Hepatocyte (in vitro differentiated cells): ENCODE measurements at regions not wholly inside any gene's neighbourhood (a gene's known extent, or its start where the extent isn't known, plus 50 kb on each side); places are given as distances from the start of the nearest gene placed in this dataset.

Experiments used
- DNase-seq: peaks from one replicate; pipeline ENCODE4 v3.0.0-alpha.2; 2016; ENCODE audit warnings: low spot score
- H2AFZ ChIP-seq: fragments of 200-600 bp; sonication (generic); 2 replicates; pipeline ENCODE4 v1.6.0; 2016; ENCODE audit warnings: antibody characterized with exemption, mild to moderate bottlenecking
- H3K27ac ChIP-seq: fragments of 200-600 bp; sonication (generic); 2 replicates; pipeline ENCODE4 v1.5.1; 2016; ENCODE audit warnings: mild to moderate bottlenecking
- H3K27me3 ChIP-seq: fragments of 200-600 bp; sonication (generic); 2 replicates; pipeline ENCODE4 v1.6.1; 2016
- H3K36me3 ChIP-seq: fragments of 200-600 bp; sonication (generic); replicated peaks from 2 replicates; pipeline ENCODE4 v1.5.1; 2016; ENCODE audit warnings: low read depth; ENCODE audit not compliant: insufficient read depth
- H3K4me1 ChIP-seq: fragments of 200-600 bp; sonication (generic); 2 replicates; pipeline ENCODE4 v1.5.1; 2016; ENCODE audit warnings: mild to moderate bottlenecking, moderate library complexity; ENCODE audit not compliant: insufficient read depth
- H3K4me2 ChIP-seq: fragments of 200-600 bp; sonication (generic); 2 replicates; pipeline ENCODE4 v1.6.0; 2016
- H3K4me3 ChIP-seq: fragments of 200-600 bp; sonication (generic); 2 replicates; pipeline ENCODE4 v1.5.1; 2016; ENCODE audit warnings: mild to moderate bottlenecking
- H3K79me2 ChIP-seq: fragments of 200-600 bp; sonication (generic); 2 replicates; pipeline ENCODE4 v1.6.0; 2017; ENCODE audit warnings: mild to moderate bottlenecking
- H3K9me2 ChIP-seq: fragments of 200-600 bp; sonication (generic); replicated peaks from 2 replicates; pipeline ENCODE4 v1.6.0; 2017; ENCODE audit warnings: mild to moderate bottlenecking; ENCODE audit not compliant: insufficient read depth
- H3K9me3 ChIP-seq: fragments of 200-600 bp; sonication (generic); 2 replicates; pipeline ENCODE4 v1.5.1; 2016; ENCODE audit warnings: low read depth, mild to moderate bottlenecking
- H4K20me1 ChIP-seq: fragments of 200-600 bp; sonication (generic); 2 replicates; pipeline ENCODE4 v1.6.0; 2016; ENCODE audit warnings: mild to moderate bottlenecking; ENCODE audit not compliant: insufficient read depth, poor library complexity, severe bottlenecking
- CTCF ChIP-seq: fragments of 200-600 bp; sonication (generic); IDR thresholded peaks from 2 replicates; pipeline ENCODE4 v1.5.1; 2016; ENCODE audit warnings: antibody characterized with exemption, mild to moderate bottlenecking; ENCODE audit not compliant: poor library complexity
- EZH2 ChIP-seq: fragments of 200-600 bp; sonication (generic); IDR thresholded peaks from 2 replicates; pipeline ENCODE4 v1.6.1; 2016; ENCODE audit warnings: antibody characterized with exemption, mild to moderate bottlenecking, borderline replicate concordance
- EZH2phosphoT487 ChIP-seq: fragments of 200-600 bp; sonication (generic); IDR thresholded peaks from one replicate; pipeline ENCODE4 v1.6.1; 2018; ENCODE audit warnings: antibody characterized with exemption, mild to moderate bottlenecking, low read depth, moderate library complexity; ENCODE audit not compliant: unreplicated experiment, severe bottlenecking
- WGBS: methylation state at CpG from one replicate; pipeline ENCODE4 v1.1.6; 2016; ENCODE audit warnings: low lambda C conversion rate; ENCODE audit errors: missing lambda C conversion rate; 5-methylcytosine and 5-hydroxymethylcytosine counted together

DNA sequence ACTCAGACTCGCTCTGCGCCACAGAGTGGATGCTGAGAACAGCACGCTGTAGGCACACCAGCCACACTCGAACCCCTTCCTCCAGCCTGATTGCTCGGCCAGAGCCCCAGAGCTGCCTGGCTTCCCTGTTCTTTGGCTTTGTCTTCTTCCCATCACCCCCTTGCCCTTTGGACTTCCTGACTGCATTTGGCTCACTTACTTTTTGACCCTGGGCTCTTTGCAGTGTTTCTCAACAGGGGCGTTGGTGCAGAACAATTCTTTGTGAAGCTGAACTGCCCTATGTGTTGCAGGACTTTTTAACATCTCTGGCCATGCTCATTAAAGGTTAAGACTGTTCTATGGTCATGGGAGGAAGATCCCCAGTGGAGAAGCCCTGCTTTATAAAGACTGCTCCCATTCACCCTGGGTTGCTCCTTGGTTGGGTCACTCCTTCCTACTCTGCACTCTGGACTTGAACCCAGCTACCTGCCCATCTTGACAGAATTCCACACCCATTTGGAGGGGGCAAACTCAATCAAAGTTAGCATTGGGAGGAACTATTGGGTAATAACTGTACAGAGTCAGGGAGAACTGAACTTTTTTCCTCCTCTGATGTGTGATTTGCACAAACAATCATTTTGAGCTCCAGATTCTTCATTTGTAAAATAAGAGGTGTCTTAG is 127.7 kb upstream of the PLEKHG7 start:
- no peak overlapping the region for H3K4me3 ChIP-seq
- no peak overlapping the region for H2AFZ ChIP-seq
- H3K4me2 ChIP-seq = no peak overlapping the region
- no peaks in the 10 kb centered on the region for H3K9me3 ChIP-seq
- 87% methylated on average over 6 of the region's 6 CpGs for WGBS
- peak; percentile 40 for DNase-seq
- no peaks in the 10 kb centered on the region for H3K79me2 ChIP-seq
- H4K20me1 ChIP-seq = no peaks in the 10 kb centered on the region
- no peaks in the 10 kb centered on the region for H3K27me3 ChIP-seq
- H3K9me2 ChIP-seq = no peaks in the 10 kb centered on the region
- TF ChIP-seq EZH2phosphoT487 = no peak
- TF ChIP-seq EZH2 = no peak
- no peak for TF ChIP-seq CTCF
- no peaks in the 10 kb centered on the region for H3K36me3 ChIP-seq
- no peaks in the 10 kb centered on the region for H3K4me1 ChIP-seq
- peak overlapping the region; percentile 45 for H3K27ac ChIP-seq

- Histone ChIP-seq H3K27me3 (no peaks in the 10 kb centered on the region), H3K9me3 (no peaks in the 10 kb centered on the region), H3K4me2 (no peak overlapping the region), H2AFZ (no peak overlapping the region), H3K27ac (peak overlapping the region; percentile 45), H3K36me3 (no peaks in the 10 kb centered on the region), H3K9me2 (no peaks in the 10 kb centered on the region), H3K79me2 (no peaks in the 10 kb centered on the region), H4K20me1 (no peaks in the 10 kb centered on the region), H3K4me1 (no peaks in the 10 kb centered on the region), H3K4me3 (no peak overlapping the region)
- 90% methylated on average over 8 of the region's 8 CpGs for WGBS
- DNase-seq = no peak
- TF ChIP-seq CTCF = peak; percentile 27
- TF ChIP-seq EZH2 = no peak
These were observed 128.6 kb upstream of the PLEKHG7 start for GRCh38 chr12:92574051-92574783.

DNA sequence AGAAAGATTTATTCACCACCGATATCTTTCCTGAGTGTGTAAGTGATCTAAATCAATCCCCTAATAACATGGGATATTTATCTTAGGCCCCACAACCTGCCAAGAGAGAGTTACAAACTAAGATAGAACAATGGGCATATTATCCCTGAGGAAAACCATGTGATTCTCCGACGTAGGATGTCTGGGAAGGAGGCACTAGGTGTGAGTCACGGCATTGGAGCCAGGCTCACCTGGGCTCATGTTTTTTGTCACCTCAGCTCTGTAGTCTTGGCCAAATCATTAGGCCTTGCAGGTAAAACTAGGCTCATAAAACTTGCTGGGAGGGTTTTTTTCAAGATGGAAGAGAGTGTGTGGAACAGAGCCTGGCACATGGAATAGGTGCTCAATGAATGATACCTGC is 129.7 kb upstream of the PLEKHG7 start:
- DNase-seq = no peak
- no peaks in the 10 kb centered on the region for H3K36me3 ChIP-seq
- no peak overlapping the region for H3K27ac ChIP-seq
- no peaks in the 10 kb centered on the region for H4K20me1 ChIP-seq
- H3K79me2 ChIP-seq = no peaks in the 10 kb centered on the region
- H2AFZ ChIP-seq = no peak overlapping the region
- H3K4me2 ChIP-seq = no peak overlapping the region
- no peaks in the 10 kb centered on the region for H3K9me2 ChIP-seq
- no peak for TF ChIP-seq CTCF
- TF ChIP-seq EZH2phosphoT487 = no peak
- no peak for TF ChIP-seq EZH2
- H3K9me3 ChIP-seq = no peaks in the 10 kb centered on the region
- WGBS = 71% methylated on average over 4 of the region's 4 CpGs
- H3K4me1 ChIP-seq = no peaks in the 10 kb centered on the region
- no peak overlapping the region for H3K4me3 ChIP-seq
- no peaks in the 10 kb centered on the region for H3K27me3 ChIP-seq
